HCEC 1CT (cell line): ENCODE measurements at regions not wholly inside any gene's neighbourhood (a gene's known extent, or its start where the extent isn't known, plus 50 kb on each side); places are given as distances from the start of the nearest gene placed in this dataset.

ENCODE experiments used
- DNase-seq: peaks from one replicate; pipeline ENCODE4 v3.0.0-alpha.2; 2017

- peak; percentile 23 for DNase-seq
These were observed 286.5 kb downstream of the LPIN1 start for GRCh38 chr2:12032975-12033374.

GRCh38 chr2:12033494-12033893, 287.1 kb downstream of the LPIN1 start:
- no peak for DNase-seq

- no peak for DNase-seq
These were observed 287.9 kb downstream of the LPIN1 start for GRCh38 chr2:12034382-12034781.

GRCh38 chr2:12035029-12035720, 288.7 kb downstream of the LPIN1 start:
- DNase-seq: no peak

- DNase-seq: no peak
These were observed 289.7 kb downstream of the LPIN1 start for GRCh38 chr2:12035956-12036639.

GRCh38 chr2:12036640-12036983, 290.2 kb downstream of the LPIN1 start:
- DNase-seq: no peak

GRCh38 chr2:12037301-12037700, 290.9 kb downstream of the LPIN1 start:
- DNase-seq: no peak

- DNase-seq: no peak
These were observed 294.8 kb downstream of the LPIN1 start for GRCh38 chr2:12041236-12041635.

GRCh38 chr2:12043131-12043530, 296.7 kb downstream of the LPIN1 start:
- peak; percentile 11 for DNase-seq

- DNase-seq: no peak
These were observed 298.4 kb downstream of the LPIN1 start for GRCh38 chr2:12044857-12045256.

GRCh38 chr2:12045864-12046291, 299.4 kb downstream of the LPIN1 start:
- no peak for DNase-seq

- DNase-seq: peak; percentile 82
These were observed 300.2 kb downstream of the LPIN1 start for GRCh38 chr2:12046641-12047040.

- no peak for DNase-seq
These were observed 301.3 kb downstream of the LPIN1 start for GRCh38 chr2:12047761-12048160.

- DNase-seq: peak; percentile 33
These were observed 302.1 kb downstream of the LPIN1 start for GRCh38 chr2:12048550-12048949.

- peak; percentile 93 for DNase-seq
These were observed 304.0 kb downstream of the LPIN1 start for GRCh38 chr2:12050396-12050795.

GRCh38 chr2:12051831-12052230, 305.4 kb downstream of the LPIN1 start:
- DNase-seq: peak; percentile 87

- DNase-seq: no peak
These were observed 306.4 kb downstream of the LPIN1 start for GRCh38 chr2:12052796-12053195.

- DNase-seq: no peak
These were observed 308.7 kb downstream of the LPIN1 start for GRCh38 chr2:12054956-12055618.

- DNase-seq: no peak
These were observed 311.2 kb downstream of the LPIN1 start for GRCh38 chr2:12057436-12058166.

- DNase-seq: peak; percentile 35
These were observed 313.4 kb downstream of the LPIN1 start for GRCh38 chr2:12059616-12060441.

- DNase-seq: no peak
These were observed 314.5 kb downstream of the LPIN1 start for GRCh38 chr2:12060886-12061285.

- no peak for DNase-seq
These were observed 315.0 kb downstream of the LPIN1 start for GRCh38 chr2:12061286-12062052.
